HCT116 (cell line): ENCODE measurements at regions not wholly inside any gene's neighbourhood (a gene's known extent, or its start where the extent isn't known, plus 50 kb on each side); places are given as distances from the start of the nearest gene placed in this dataset.

Experiments
- ATAC-seq: fragments of 200-7000 bp; cut with Tn5 transposase; 2 replicates; pipeline ENCODE4 v1.9.1; 2020; ENCODE audit warnings: mild to moderate bottlenecking, moderate library complexity
- BruUV-seq: library from RNA; stranded (reverse); fragments of 400-500 nt; replicated peaks from 2 replicates; lab custom pipeline; 2021; lab: Mats Ljungman, UMichigan
- CTCF ChIA-PET: fragments of 300-600 bp; sonication (Branson Sonifier 250); formaldehyde crosslinking; loops from one replicate; lab custom pipeline; 2021; ENCODE audit warnings: antibody characterized with exemption; lab: Charles Lee
- POLR2A ChIA-PET: fragments of 300-600, 350-600 bp; sonication (Branson Sonifier 250); formaldehyde crosslinking; loops from one replicate; lab custom pipeline; 2021; ENCODE audit warnings: antibody characterized with exemption; lab: Charles Lee
- RAD21 ChIA-PET, 2 experiments: fragments of 300-600 bp; sonication (Branson Sonifier 250); formaldehyde crosslinking; loops; one replicate each; lab custom pipeline; 2023; ENCODE audit warnings: low total read pairs in 2 of 2; ENCODE audit not compliant: uncharacterized antibody in 2 of 2, unreplicated experiment in 2 of 2, low non-redundant PET in 1 of 2; lab: Charles Lee
- DNase-seq: peaks from one replicate; pipeline ENCODE4 v3.0.0-alpha.2; 2010; ENCODE audit warnings: low read depth, low spot score
- H2AFZ ChIP-seq: fragments of 200-600 bp; shearing (Covaris generic), sonication (generic); 2 replicates; pipeline ENCODE4 v1.6.1; 2017; ENCODE audit warnings: low read depth, mixed run types, mixed read lengths, antibody characterized with exemption, low read length; ENCODE audit not compliant: poor library complexity, severe bottlenecking
- H3K27ac ChIP-seq: 2 replicates; pipeline ENCODE4 v1.5.1; 2012; ENCODE audit warnings: low read depth, low read length
- H3K27me3 ChIP-seq: fragments of 200-600 bp; sonication (generic); 2 replicates; pipeline ENCODE4 v1.6.1; 2016; ENCODE audit warnings: mixed run types, low read length, mixed read lengths; ENCODE audit not compliant: insufficient read depth
- H3K36me3 ChIP-seq, 2 experiments: fragments of 200-500 bp in 1 of 2; fragments of 200-600 bp in 1 of 2; sonication (Bioruptor generic) in 1 of 2; sonication (generic) in 1 of 2; 2 replicates each; pipeline versions ENCODE4 v1.5.1 to v1.6.1; 2014 to 2016; ENCODE audit warnings: low read length in 2 of 2, inconsistent platforms in 1 of 2, mixed read lengths in 1 of 2, mixed run types in 1 of 2; ENCODE audit not compliant: insufficient read depth in 2 of 2, control insufficient read depth in 1 of 2
- H3K4me1 ChIP-seq, 2 experiments: fragments of 200-600 bp in 1 of 2; sonication (generic) in 1 of 2; 2 replicates each; pipeline versions ENCODE4 v1.5.1 to v1.6.1; 2012 to 2017; ENCODE audit warnings: low read length in 2 of 2, inconsistent platforms in 1 of 2, mild to moderate bottlenecking in 1 of 2, mixed read lengths in 1 of 2, mixed run types in 1 of 2, moderate library complexity in 1 of 2; ENCODE audit not compliant: insufficient read depth in 2 of 2, control insufficient read depth in 1 of 2
- H3K4me2 ChIP-seq: fragments of 200-600 bp; sonication (generic); 2 replicates; pipeline ENCODE4 v1.6.1; 2017; ENCODE audit warnings: mixed run types, low read length, mixed read lengths
- H3K4me3 ChIP-seq, 2 experiments: fragments of 200-600 bp in 1 of 2; sonication (generic) in 1 of 2; replicated peaks in 1 of 2; 2 replicates each; pipeline ENCODE4 v1.5.1; 2011 to 2016; ENCODE audit warnings: low read length in 2 of 2, control low read depth in 1 of 2, low read depth in 1 of 2, mild to moderate bottlenecking in 1 of 2, mixed read lengths in 1 of 2, mixed run types in 1 of 2
- H3K79me2 ChIP-seq: fragments of 200-600 bp; sonication (generic); 2 replicates; pipeline ENCODE4 v1.6.1; 2017; ENCODE audit warnings: mild to moderate bottlenecking, mixed run types, low read length, moderate library complexity, mixed read lengths; ENCODE audit not compliant: insufficient read depth
- H3K9ac ChIP-seq: fragments of 200-600 bp; sonication (generic); 2 replicates; pipeline ENCODE4 v1.6.1; 2016; ENCODE audit warnings: low read length, mixed read lengths
- H3K9me2 ChIP-seq: fragments of 200-600 bp; sonication (generic), shearing (Covaris generic); 2 replicates; pipeline ENCODE4 v1.6.1; 2017; ENCODE audit warnings: mixed run types, mild to moderate bottlenecking, moderate library complexity; ENCODE audit not compliant: insufficient read depth
- H3K9me3 ChIP-seq, 2 experiments: fragments of 200-500 bp in 1 of 2; fragments of 200-600 bp in 1 of 2; sonication (Bioruptor generic) in 1 of 2; sonication (generic) in 1 of 2; 2 replicates each; pipeline ENCODE4 v1.6.1; 2014 to 2017; ENCODE audit warnings: low read length in 2 of 2, mixed read lengths in 2 of 2, inconsistent platforms in 1 of 2, low read depth in 1 of 2, mild to moderate bottlenecking in 1 of 2, mixed run types in 1 of 2, moderate library complexity in 1 of 2; ENCODE audit not compliant: control insufficient read depth in 1 of 2, insufficient read depth in 1 of 2
- H4K20me1 ChIP-seq: fragments of 200-600 bp; sonication (generic), shearing (Covaris generic); 2 replicates; pipeline ENCODE4 v1.6.1; 2017; ENCODE audit warnings: mixed run types, mild to moderate bottlenecking, moderate library complexity; ENCODE audit not compliant: insufficient read depth
- CBX3 ChIP-seq: IDR thresholded peaks from 2 replicates; pipeline ENCODE4 v1.6.1; 2012; ENCODE audit warnings: low read depth
- CEBPB ChIP-seq: IDR thresholded peaks from 2 replicates; pipeline ENCODE4 v1.6.1; 2012; ENCODE audit warnings: low read depth
- EGR1 ChIP-seq: IDR thresholded peaks from 2 replicates; pipeline ENCODE4 v1.6.1; 2012; ENCODE audit warnings: low read depth
- ELF1 ChIP-seq: IDR thresholded peaks from 2 replicates; pipeline ENCODE4 v1.6.1; 2012; ENCODE audit warnings: low read depth, borderline replicate concordance
- EZH2 ChIP-seq: fragments of 200-600 bp; sonication (generic); IDR thresholded peaks from 2 replicates; pipeline ENCODE4 v1.6.1; 2017; ENCODE audit warnings: antibody characterized with exemption, mixed run types
- EZH2phosphoT487 ChIP-seq: fragments of 200-600 bp; IDR thresholded peaks from 2 replicates; pipeline ENCODE4 v1.6.1; 2018; ENCODE audit warnings: antibody characterized with exemption, borderline replicate concordance
- FOSL1 ChIP-seq: IDR thresholded peaks from 2 replicates; pipeline ENCODE4 v1.6.1; 2012; ENCODE audit warnings: low read depth
- JUND ChIP-seq: IDR thresholded peaks from 2 replicates; pipeline ENCODE4 v1.6.1; 2012
- RAD21 ChIP-seq: IDR thresholded peaks from 2 replicates; pipeline ENCODE4 v1.6.1; 2012; ENCODE audit warnings: low read depth, mild to moderate bottlenecking
- SIN3A ChIP-seq: IDR thresholded peaks from 2 replicates; pipeline ENCODE4 v1.6.1; 2012; ENCODE audit warnings: low read depth
- SRF ChIP-seq: IDR thresholded peaks from 2 replicates; pipeline ENCODE4 v1.6.1; 2012; ENCODE audit warnings: low read depth
- TCF7L2 ChIP-seq: IDR thresholded peaks from 2 replicates; pipeline ENCODE4 v1.7.0; 2011; ENCODE audit warnings: borderline replicate concordance, inconsistent platforms; ENCODE audit not compliant: insufficient read depth, insufficient read length; ENCODE audit errors: extremely low read depth
- ZBTB33 ChIP-seq: IDR thresholded peaks from 2 replicates; pipeline ENCODE4 v1.6.1; 2011; ENCODE audit warnings: mild to moderate bottlenecking, low read length, moderate library complexity; ENCODE audit not compliant: insufficient replicate concordance; ENCODE audit errors: extremely low read depth
- ZFX ChIP-seq: fragments of 450-650 bp; IDR thresholded peaks from 2 replicates; pipeline ENCODE4 v1.6.1; 2017
- intact Hi-C: fragments of 100-400 bp; cut with micrococcal nuclease; formaldehyde crosslinking; loops from 2 replicates; pipeline ENCODE4 v1.10.0; 2022
- TF ChIP-seq, protein P1 (sequence below): IDR thresholded peaks from 2 replicates; pipeline ENCODE4 v1.6.1; 2012
- TF ChIP-seq, protein P2 (sequence below): IDR thresholded peaks from 2 replicates; pipeline ENCODE4 v1.6.1; 2012

DNA sequence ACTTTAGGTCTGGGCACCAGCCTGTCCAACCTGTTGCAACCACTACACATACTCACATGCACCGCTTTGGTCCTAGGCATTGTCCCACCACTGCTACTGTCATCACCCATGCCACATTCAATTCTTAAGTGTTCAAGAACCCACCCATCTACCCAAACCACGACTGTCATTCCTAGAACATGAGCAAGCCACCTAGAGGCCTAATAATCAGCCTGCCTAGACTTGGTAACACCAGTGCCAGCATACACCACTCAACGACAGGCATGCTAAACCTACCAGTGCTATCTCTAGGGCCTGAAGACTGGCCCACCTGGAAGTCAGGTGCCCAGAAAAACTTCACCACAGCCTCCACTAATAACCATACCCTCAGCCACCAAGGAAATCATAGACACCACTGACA lies 532.8 kb upstream of the DEPDC1 start:
- no peaks in the 10 kb centered on the region for H3K79me2 ChIP-seq
- H3K4me2 ChIP-seq, result no peak overlapping the region
- DNase-seq (no peak), ATAC-seq (no peak)
- H3K9me2 ChIP-seq, result no peaks in the 10 kb centered on the region
- no peak overlapping the region for H3K4me3 ChIP-seq
- ChIA-PET CTCF (no interaction called here), RAD21 (no interaction called here), POLR2A (no interaction called here)
- intact Hi-C loops, result no loop called here
- H3K36me3 ChIP-seq, result no peaks in the 10 kb centered on the region
- TF ChIP-seq ZBTB33, result no peak
- TF ChIP-seq, protein P1, sequence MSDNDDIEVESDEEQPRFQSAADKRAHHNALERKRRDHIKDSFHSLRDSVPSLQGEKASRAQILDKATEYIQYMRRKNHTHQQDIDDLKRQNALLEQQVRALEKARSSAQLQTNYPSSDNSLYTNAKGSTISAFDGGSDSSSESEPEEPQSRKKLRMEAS, result no peak
- no peak overlapping the region for H3K9ac ChIP-seq
- H3K27me3 ChIP-seq, result no peaks in the 10 kb centered on the region
- H4K20me1 ChIP-seq, result no peaks in the 10 kb centered on the region
- no peak overlapping the region for H3K27ac ChIP-seq
- H2AFZ ChIP-seq, result no peak overlapping the region
- BruUV-seq, result no TSS peak
- no peaks in the 10 kb centered on the region for H3K9me3 ChIP-seq
- H3K4me1 ChIP-seq, result no peaks in the 10 kb centered on the region

DNA sequence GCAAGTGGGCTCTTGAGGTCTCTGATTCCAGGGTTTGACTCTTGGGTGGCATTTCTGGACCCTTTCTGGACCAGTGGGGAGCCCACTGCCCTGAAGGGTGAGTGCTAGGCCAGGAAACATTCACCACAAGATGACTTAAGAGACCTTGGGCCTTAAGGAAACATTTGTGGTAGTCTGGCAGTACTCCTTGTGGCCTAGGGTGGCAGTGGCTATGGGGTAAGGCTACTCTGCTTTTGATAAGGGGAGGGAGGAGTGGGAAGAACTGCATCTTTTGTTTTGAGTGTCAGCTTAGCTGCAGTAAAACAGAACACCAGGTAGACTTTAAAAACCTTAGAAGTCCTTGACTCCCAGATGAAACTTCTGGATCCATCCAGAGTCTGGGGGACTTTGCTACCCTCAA lies 529.3 kb upstream of the LRRC7 start:
- no peaks in the 10 kb centered on the region for H3K9me2 ChIP-seq
- no peak overlapping the region for H3K27ac ChIP-seq
- H3K27me3 ChIP-seq, result no peaks in the 10 kb centered on the region
- no peak overlapping the region for H3K9ac ChIP-seq
- H3K9me3 ChIP-seq, result no peaks in the 10 kb centered on the region
- intact Hi-C loops, result no loop called here
- H4K20me1 ChIP-seq, result no peaks in the 10 kb centered on the region
- ChIA-PET POLR2A (no interaction called here), CTCF (no interaction called here), RAD21 (no interaction called here)
- no peaks in the 10 kb centered on the region for H3K4me1 ChIP-seq
- BruUV-seq, result no TSS peak
- no peak overlapping the region for H3K4me3 ChIP-seq
- no peak overlapping the region for H3K4me2 ChIP-seq
- DNase-seq (no peak), ATAC-seq (no peak)
- no peaks in the 10 kb centered on the region for H3K79me2 ChIP-seq
- no peak overlapping the region for H2AFZ ChIP-seq
- H3K36me3 ChIP-seq, result no peaks in the 10 kb centered on the region
- TF ChIP-seq RAD21 (no peak), JUND (no peak), CBX3 (no peak), EGR1 (no peak), ZBTB33 (no peak), ELF1 (no peak), TCF7L2 (no peak), CEBPB (no peak), SIN3A (no peak), FOSL1 (no peak), EZH2 (no peak), ZFX (no peak), SRF (no peak), EZH2phosphoT487 (no peak)
- TF ChIP-seq, protein P2, sequence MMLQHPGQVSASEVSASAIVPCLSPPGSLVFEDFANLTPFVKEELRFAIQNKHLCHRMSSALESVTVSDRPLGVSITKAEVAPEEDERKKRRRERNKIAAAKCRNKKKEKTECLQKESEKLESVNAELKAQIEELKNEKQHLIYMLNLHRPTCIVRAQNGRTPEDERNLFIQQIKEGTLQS, result no peak
- TF ChIP-seq, protein P1, result no peak
